Neural cell (in vitro differentiated cells): ENCODE measurements at regions not wholly inside any gene's neighbourhood (a gene's known extent, or its start where the extent isn't known, plus 50 kb on each side); places are given as distances from the start of the nearest gene placed in this dataset.

Source experiments
- H2AFZ ChIP-seq: fragments of 200-600, 300-800 bp; sonication (generic), shearing (Covaris generic); 2 replicates; pipeline ENCODE4 v1.6.0; 2014; ENCODE audit warnings: low read depth, mild to moderate bottlenecking, antibody characterized with exemption, low read length, moderate library complexity
- H3F3A ChIP-seq: fragments of 200-600 bp; shearing (Covaris generic); 2 replicates; pipeline ENCODE4 v1.6.1; 2016; ENCODE audit warnings: mild to moderate bottlenecking, moderate library complexity, mixed read lengths, antibody characterized with exemption, low read length; ENCODE audit not compliant: insufficient read depth, poor library complexity, severe bottlenecking
- H3K27ac ChIP-seq: fragments of 200-600, 300-800 bp; sonication (generic), shearing (Covaris generic); 2 replicates; pipeline ENCODE4 v1.5.1; 2014; ENCODE audit warnings: mild to moderate bottlenecking, low read length, moderate library complexity
- H3K27me3 ChIP-seq: fragments of 300-800, 200-600 bp; sonication (generic), shearing (Covaris generic); 2 replicates; pipeline ENCODE4 v1.6.0; 2014; ENCODE audit warnings: mild to moderate bottlenecking, low read depth, low read length, moderate library complexity; ENCODE audit not compliant: insufficient read depth
- H3K36me3 ChIP-seq: fragments of 300-800, 200-600 bp; sonication (generic), shearing (Covaris generic); 2 replicates; pipeline ENCODE4 v1.5.1; 2014; ENCODE audit warnings: mild to moderate bottlenecking, antibody characterized with exemption, low read length, moderate library complexity; ENCODE audit not compliant: insufficient read depth
- H3K4me2 ChIP-seq: fragments of 300-800, 200-600 bp; sonication (generic), shearing (Covaris generic); 2 replicates; pipeline ENCODE4 v1.6.0; 2014; ENCODE audit warnings: mild to moderate bottlenecking, low read length
- H3K4me3 ChIP-seq: fragments of 300-800, 200-600 bp; sonication (generic), shearing (Covaris generic); 2 replicates; pipeline ENCODE4 v1.5.1; 2014; ENCODE audit warnings: mild to moderate bottlenecking, low read length, moderate library complexity
- H3K79me2 ChIP-seq: fragments of 200-600 bp; shearing (Covaris generic); replicated peaks from 2 replicates; pipeline ENCODE4 v1.6.0; 2014; ENCODE audit warnings: mild to moderate bottlenecking, low read length, moderate library complexity; ENCODE audit not compliant: insufficient read depth
- H3K9ac ChIP-seq: fragments of 300-800, 200-600 bp; sonication (generic), shearing (Covaris generic); 2 replicates; pipeline ENCODE4 v1.6.1; 2016; ENCODE audit warnings: mild to moderate bottlenecking, low read length, mixed read lengths
- H3K9me2 ChIP-seq: fragments of 200-600 bp; shearing (Covaris generic); 2 replicates; pipeline ENCODE4 v1.6.1; 2016; ENCODE audit warnings: mild to moderate bottlenecking, low read length, mixed read lengths; ENCODE audit not compliant: insufficient read depth
- H3K9me3 ChIP-seq: fragments of 200-600, 300-800 bp; sonication (generic), shearing (Covaris generic); 2 replicates; pipeline ENCODE4 v1.6.1; 2016; ENCODE audit warnings: mild to moderate bottlenecking, mixed run types, low read length, moderate library complexity, mixed read lengths
- H4K20me1 ChIP-seq: fragments of 200-600 bp; shearing (Covaris generic); 2 replicates; pipeline ENCODE4 v1.6.1; 2016; ENCODE audit warnings: mild to moderate bottlenecking, mixed run types; ENCODE audit not compliant: insufficient read depth
- CTCF ChIP-seq: fragments of 450-650 bp; IDR thresholded peaks from 2 replicates; pipeline ENCODE4 v1.5.1; 2014; ENCODE audit warnings: antibody characterized with exemption, mild to moderate bottlenecking, moderate library complexity; ENCODE audit not compliant: poor library complexity, severe bottlenecking
- EP300 ChIP-seq: fragments of 450-650 bp; conservative IDR thresholded peaks from 2 replicates; pipeline ENCODE4 v1.6.1; 2014; ENCODE audit warnings: antibody characterized with exemption, mild to moderate bottlenecking, moderate library complexity; ENCODE audit not compliant: poor library complexity, severe bottlenecking
- EZH2 ChIP-seq: fragments of 200-600, 300-800 bp; shearing (Covaris generic), sonication (generic); IDR thresholded peaks from 2 replicates; pipeline ENCODE4 v1.6.1; 2014; ENCODE audit warnings: antibody characterized with exemption, low read length, borderline replicate concordance, mild to moderate bottlenecking; ENCODE audit not compliant: insufficient read depth, poor library complexity, severe bottlenecking
- MXI1 ChIP-seq: fragments of 450-650 bp; conservative IDR thresholded peaks from 2 replicates; pipeline ENCODE4 v1.6.1; 2014; ENCODE audit warnings: antibody characterized with exemption, mild to moderate bottlenecking; ENCODE audit not compliant: poor library complexity, severe bottlenecking
- POLR2AphosphoS5 ChIP-seq: IDR thresholded peaks from 2 replicates; pipeline ENCODE4 v1.6.1; 2012
- RAD21 ChIP-seq: fragments of 450-650 bp; conservative IDR thresholded peaks from 2 replicates; pipeline ENCODE4 v1.6.1; 2014; ENCODE audit warnings: antibody characterized with exemption, mild to moderate bottlenecking, moderate library complexity
- SMC3 ChIP-seq: fragments of 450-650 bp; conservative IDR thresholded peaks from 2 replicates; pipeline ENCODE4 v1.6.1; 2014; ENCODE audit warnings: antibody characterized with exemption, mild to moderate bottlenecking, moderate library complexity; ENCODE audit not compliant: poor library complexity
- TAF1 ChIP-seq: IDR thresholded peaks from 2 replicates; pipeline ENCODE4 v1.6.1; 2012; ENCODE audit warnings: low read depth
- TF ChIP-seq, protein P1 (sequence below): IDR thresholded peaks from 2 replicates; pipeline ENCODE4 v1.6.1; 2012; ENCODE audit warnings: borderline replicate concordance

- H3K27ac ChIP-seq = no peak overlapping the region
- H3K9me3 ChIP-seq = no peaks in the 10 kb centered on the region
- no peak overlapping the region for H3K9ac ChIP-seq
- H3K4me2 ChIP-seq = no peak overlapping the region
- no peaks in the 10 kb centered on the region for H3K79me2 ChIP-seq
- no peaks in the 10 kb centered on the region for H3F3A ChIP-seq
- no peaks in the 10 kb centered on the region for H3K27me3 ChIP-seq
- TF ChIP-seq EP300 = no peak
- no peak for TF ChIP-seq MXI1
- H2AFZ ChIP-seq = no peak overlapping the region
- no peaks in the 10 kb centered on the region for H3K36me3 ChIP-seq
- H3K4me3 ChIP-seq = no peak overlapping the region
- H3K9me2 ChIP-seq = no peaks in the 10 kb centered on the region
- H4K20me1 ChIP-seq = no peaks in the 10 kb centered on the region
Measured at GRCh38 chr2:76667821-76668271, 854.3 kb downstream of the LRRTM4 start.

DNA sequence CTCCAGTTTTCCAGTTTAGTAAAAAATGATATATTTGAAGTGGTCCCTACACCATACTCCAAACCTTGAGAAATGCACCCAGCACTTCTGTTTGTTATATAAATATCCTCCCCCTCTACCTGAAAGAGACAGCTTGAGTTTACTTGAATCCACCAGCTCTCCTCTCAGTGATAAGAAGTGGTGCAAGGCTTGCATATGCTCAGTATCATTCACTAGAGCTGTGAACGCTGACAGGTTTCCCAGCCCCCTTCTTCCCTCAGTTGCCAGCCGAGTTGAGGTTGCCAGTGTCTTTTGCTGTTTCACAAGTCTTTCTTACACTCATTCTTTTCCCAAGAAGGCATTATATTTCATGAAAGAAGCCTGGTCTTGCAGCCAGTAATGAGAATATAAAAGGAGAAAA, 880.0 kb downstream of the LRRTM4 start:
- TF ChIP-seq SMC3 (no peak), POLR2AphosphoS5 (no peak), TAF1 (no peak), CTCF (no peak), EP300 (no peak), RAD21 (no peak), EZH2 (no peak), MXI1 (no peak)
- TF ChIP-seq, protein P1, sequence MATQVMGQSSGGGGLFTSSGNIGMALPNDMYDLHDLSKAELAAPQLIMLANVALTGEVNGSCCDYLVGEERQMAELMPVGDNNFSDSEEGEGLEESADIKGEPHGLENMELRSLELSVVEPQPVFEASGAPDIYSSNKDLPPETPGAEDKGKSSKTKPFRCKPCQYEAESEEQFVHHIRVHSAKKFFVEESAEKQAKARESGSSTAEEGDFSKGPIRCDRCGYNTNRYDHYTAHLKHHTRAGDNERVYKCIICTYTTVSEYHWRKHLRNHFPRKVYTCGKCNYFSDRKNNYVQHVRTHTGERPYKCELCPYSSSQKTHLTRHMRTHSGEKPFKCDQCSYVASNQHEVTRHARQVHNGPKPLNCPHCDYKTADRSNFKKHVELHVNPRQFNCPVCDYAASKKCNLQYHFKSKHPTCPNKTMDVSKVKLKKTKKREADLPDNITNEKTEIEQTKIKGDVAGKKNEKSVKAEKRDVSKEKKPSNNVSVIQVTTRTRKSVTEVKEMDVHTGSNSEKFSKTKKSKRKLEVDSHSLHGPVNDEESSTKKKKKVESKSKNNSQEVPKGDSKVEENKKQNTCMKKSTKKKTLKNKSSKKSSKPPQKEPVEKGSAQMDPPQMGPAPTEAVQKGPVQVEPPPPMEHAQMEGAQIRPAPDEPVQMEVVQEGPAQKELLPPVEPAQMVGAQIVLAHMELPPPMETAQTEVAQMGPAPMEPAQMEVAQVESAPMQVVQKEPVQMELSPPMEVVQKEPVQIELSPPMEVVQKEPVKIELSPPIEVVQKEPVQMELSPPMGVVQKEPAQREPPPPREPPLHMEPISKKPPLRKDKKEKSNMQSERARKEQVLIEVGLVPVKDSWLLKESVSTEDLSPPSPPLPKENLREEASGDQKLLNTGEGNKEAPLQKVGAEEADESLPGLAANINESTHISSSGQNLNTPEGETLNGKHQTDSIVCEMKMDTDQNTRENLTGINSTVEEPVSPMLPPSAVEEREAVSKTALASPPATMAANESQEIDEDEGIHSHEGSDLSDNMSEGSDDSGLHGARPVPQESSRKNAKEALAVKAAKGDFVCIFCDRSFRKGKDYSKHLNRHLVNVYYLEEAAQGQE = no peak
- no peaks in the 10 kb centered on the region for H3K27me3 ChIP-seq
- no peaks in the 10 kb centered on the region for H3K9me3 ChIP-seq
- no peak overlapping the region for H2AFZ ChIP-seq
- H3K4me3 ChIP-seq = no peak overlapping the region
- H4K20me1 ChIP-seq = no peaks in the 10 kb centered on the region
- H3K9me2 ChIP-seq = no peaks in the 10 kb centered on the region
- no peaks in the 10 kb centered on the region for H3K36me3 ChIP-seq
- no peak overlapping the region for H3K27ac ChIP-seq
- H3K9ac ChIP-seq = no peak overlapping the region
- no peak overlapping the region for H3K4me2 ChIP-seq
- no peaks in the 10 kb centered on the region for H3K79me2 ChIP-seq
- no peaks in the 10 kb centered on the region for H3F3A ChIP-seq

GRCh38 chr2:76641506-76641905, 880.7 kb downstream of the LRRTM4 start:
- Histone ChIP-seq H3K4me2 (no peak overlapping the region), H3F3A (no peaks in the 10 kb centered on the region), H3K9me2 (no peaks in the 10 kb centered on the region), H3K27ac (no peak overlapping the region), H2AFZ (no peak overlapping the region), H3K79me2 (no peaks in the 10 kb centered on the region), H3K9ac (no peak overlapping the region), H3K36me3 (no peaks in the 10 kb centered on the region), H3K4me3 (no peak overlapping the region), H3K27me3 (no peaks in the 10 kb centered on the region), H4K20me1 (no peaks in the 10 kb centered on the region), H3K9me3 (no peaks in the 10 kb centered on the region)
- TF ChIP-seq EP300 (no peak), EZH2 (no peak), POLR2AphosphoS5 (no peak), MXI1 (no peak), TAF1 (no peak), CTCF (no peak), SMC3 (no peak), RAD21 (no peak)
- TF ChIP-seq, protein P1 = no peak
